BJ (cell line): ENCODE measurements at regions not wholly inside any gene's neighbourhood (a gene's known extent, or its start where the extent isn't known, plus 50 kb on each side); places are given as distances from the start of the nearest gene placed in this dataset.

ENCODE experiments used
- CTCF ChIA-PET: fragments of 350-600 bp; formaldehyde crosslinking; extraction: SDS; loops from one replicate; lab custom pipeline; 2021; ENCODE audit warnings: antibody characterized with exemption, inconsistent platforms; lab: Yijun Ruan, JAX
- POLR2A ChIA-PET: fragments of 300-600 bp; sonication (Branson Sonifier 250); formaldehyde crosslinking; extraction: SDS; loops from one replicate; lab custom pipeline; 2021; ENCODE audit warnings: antibody characterized with exemption; lab: Charles Lee
- DNase-seq: peaks from one replicate; pipeline ENCODE4 v3.0.0-alpha.2; 2011; ENCODE audit warnings: low read depth
- H3K27me3 ChIP-seq: 2 replicates; pipeline ENCODE4 v1.6.0; 2011; ENCODE audit warnings: low read length; ENCODE audit not compliant: control insufficient read depth, insufficient read depth
- H3K36me3 ChIP-seq: 2 replicates; pipeline ENCODE4 v1.5.1; 2011; ENCODE audit warnings: low read length; ENCODE audit not compliant: control insufficient read depth, insufficient read depth
- H3K4me3 ChIP-seq: 2 replicates; pipeline ENCODE4 v1.5.1; 2011; ENCODE audit warnings: low read depth, mild to moderate bottlenecking, control low read depth, low read length
- TF ChIP-seq, protein P1 (sequence below): IDR thresholded peaks from 2 replicates; pipeline ENCODE4 v1.5.1; 2011; ENCODE audit warnings: low read depth, mild to moderate bottlenecking, control low read depth, inconsistent platforms, low read length, moderate library complexity; ENCODE audit not compliant: insufficient read depth

GRCh38 chr21:35170818-35171217, 121.7 kb upstream of the RUNX1 start:
- TF ChIP-seq, protein P1, sequence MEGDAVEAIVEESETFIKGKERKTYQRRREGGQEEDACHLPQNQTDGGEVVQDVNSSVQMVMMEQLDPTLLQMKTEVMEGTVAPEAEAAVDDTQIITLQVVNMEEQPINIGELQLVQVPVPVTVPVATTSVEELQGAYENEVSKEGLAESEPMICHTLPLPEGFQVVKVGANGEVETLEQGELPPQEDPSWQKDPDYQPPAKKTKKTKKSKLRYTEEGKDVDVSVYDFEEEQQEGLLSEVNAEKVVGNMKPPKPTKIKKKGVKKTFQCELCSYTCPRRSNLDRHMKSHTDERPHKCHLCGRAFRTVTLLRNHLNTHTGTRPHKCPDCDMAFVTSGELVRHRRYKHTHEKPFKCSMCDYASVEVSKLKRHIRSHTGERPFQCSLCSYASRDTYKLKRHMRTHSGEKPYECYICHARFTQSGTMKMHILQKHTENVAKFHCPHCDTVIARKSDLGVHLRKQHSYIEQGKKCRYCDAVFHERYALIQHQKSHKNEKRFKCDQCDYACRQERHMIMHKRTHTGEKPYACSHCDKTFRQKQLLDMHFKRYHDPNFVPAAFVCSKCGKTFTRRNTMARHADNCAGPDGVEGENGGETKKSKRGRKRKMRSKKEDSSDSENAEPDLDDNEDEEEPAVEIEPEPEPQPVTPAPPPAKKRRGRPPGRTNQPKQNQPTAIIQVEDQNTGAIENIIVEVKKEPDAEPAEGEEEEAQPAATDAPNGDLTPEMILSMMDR = no peak
- ChIA-PET CTCF (interaction anchor here (0.9 to 2.0 kb wide), 2 partner anchors 10 to 31 kb away, joined by 3 to 7 read pairs; no protein-coding TSS in a partner anchor), POLR2A (no interaction called here)
- Histone ChIP-seq H3K27me3 (no peaks in the 10 kb centered on the region), H3K36me3 (no peaks in the 10 kb centered on the region), H3K4me3 (no peak overlapping the region)
- no peak for DNase-seq

- TF ChIP-seq, protein P1 = no peak
- no peaks in the 10 kb centered on the region for H3K36me3 ChIP-seq
- no peaks in the 10 kb centered on the region for H3K27me3 ChIP-seq
- no peak overlapping the region for H3K4me3 ChIP-seq
- CTCF ChIA-PET = interaction anchor here (2.0 kb wide), 1 partner anchor 10 kb away, joined by 7 read pairs; no protein-coding TSS in a partner anchor
- DNase-seq = no peak
- POLR2A ChIA-PET = interaction anchor here (0.6 kb wide), 1 partner anchor 809 kb away, joined by 5 read pairs; no protein-coding TSS in a partner anchor
These were observed 121.1 kb upstream of the RUNX1 start for GRCh38 chr21:35170244-35170643.

GRCh38 chr21:35169574-35169973, 120.5 kb upstream of the RUNX1 start:
- TF ChIP-seq, protein P1 = no peak
- ChIA-PET POLR2A (no interaction called here), CTCF (no interaction called here)

GRCh38 chr21:35168735-35169134, 119.6 kb upstream of the RUNX1 start:
- Histone ChIP-seq H3K36me3 (no peaks in the 10 kb centered on the region), H3K27me3 (no peaks in the 10 kb centered on the region), H3K4me3 (no peak overlapping the region)
- DNase-seq = no peak
- ChIA-PET POLR2A (no interaction called here), CTCF (no interaction called here)
- TF ChIP-seq, protein P1 = no peak

More at GRCh38 chr21:35169574-35169973, 120.5 kb upstream of the RUNX1 start:
- Histone ChIP-seq H3K36me3 (no peaks in the 10 kb centered on the region), H3K4me3 (no peak overlapping the region), H3K27me3 (no peaks in the 10 kb centered on the region)
- DNase-seq = no peak

GRCh38 chr21:35164971-35165483, 115.9 kb upstream of the RUNX1 start:
- CTCF ChIA-PET = no interaction called here

More at GRCh38 chr21:35164971-35165483, 115.9 kb upstream of the RUNX1 start:
- TF ChIP-seq, protein P1 = no peak
- Histone ChIP-seq H3K4me3 (no peak overlapping the region), H3K36me3 (no peaks in the 10 kb centered on the region), H3K27me3 (no peaks in the 10 kb centered on the region)
- no peak for DNase-seq
- POLR2A ChIA-PET = no interaction called here
